SKM-1 (cell line): ENCODE measurements at regions not wholly inside any gene's neighbourhood (a gene's known extent, or its start where the extent isn't known, plus 50 kb on each side); places are given as distances from the start of the nearest gene placed in this dataset.

ENCODE experiments used
- DNase-seq: peaks from one replicate; lab custom pipeline; 2025; ENCODE audit not compliant: unreplicated experiment; lab: John Stamatoyannopoulos, UW

DNA sequence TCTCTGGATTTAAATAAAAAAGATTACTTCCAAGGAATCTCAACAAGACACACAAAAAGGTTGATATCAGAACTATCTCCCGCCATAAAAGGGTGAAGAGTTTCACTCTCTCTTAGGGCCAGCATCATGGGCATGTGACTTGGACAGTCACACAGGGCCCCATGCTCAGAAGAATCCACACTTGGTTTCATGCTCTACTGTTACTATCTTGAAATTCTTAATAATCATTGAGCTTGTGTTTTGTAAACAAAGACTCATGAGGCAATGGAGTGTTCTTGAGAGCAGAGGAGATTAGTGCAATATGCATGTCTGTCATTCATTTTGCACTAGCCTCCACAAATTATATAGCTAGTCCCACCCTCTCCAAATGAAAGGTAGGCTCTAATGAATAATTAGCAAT, 58.4 kb downstream of the HMHB1 start:
- no peak for DNase-seq

DNA sequence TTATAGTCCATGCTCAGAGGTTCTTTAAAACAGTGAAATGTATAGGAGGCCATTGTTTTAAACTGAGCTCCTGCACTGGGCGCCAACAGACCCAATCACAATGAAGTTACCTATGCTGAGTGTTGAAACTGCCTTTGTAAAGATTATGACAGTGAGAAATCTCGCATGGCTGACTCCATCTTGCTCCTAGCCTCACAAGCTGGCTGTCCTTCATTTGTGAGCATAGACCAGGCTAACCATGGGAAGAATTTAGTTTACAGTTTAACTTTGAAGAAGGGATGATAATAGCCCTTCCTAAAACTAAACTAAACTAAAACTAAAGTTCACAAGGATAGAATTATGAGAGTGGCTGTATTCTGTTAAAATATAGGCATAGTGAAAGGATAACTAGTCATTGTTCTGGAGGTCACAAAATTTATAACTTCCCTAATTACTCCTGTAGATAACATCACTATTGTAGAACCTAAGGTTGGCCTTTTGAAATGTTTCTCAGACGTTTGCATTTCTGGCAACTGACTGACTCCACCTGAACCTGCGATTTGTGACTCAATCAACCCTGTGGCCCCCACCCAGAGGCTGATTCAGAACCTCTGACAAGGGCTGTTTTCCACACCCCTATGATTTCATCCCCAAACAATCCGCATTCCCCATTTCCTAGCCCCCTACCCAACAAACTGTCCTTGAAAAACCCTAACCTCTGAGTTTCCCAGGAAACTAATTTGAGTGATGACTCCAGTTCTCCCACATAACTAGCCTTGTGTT, 59.1 kb downstream of the HMHB1 start:
- no peak for DNase-seq

DNA sequence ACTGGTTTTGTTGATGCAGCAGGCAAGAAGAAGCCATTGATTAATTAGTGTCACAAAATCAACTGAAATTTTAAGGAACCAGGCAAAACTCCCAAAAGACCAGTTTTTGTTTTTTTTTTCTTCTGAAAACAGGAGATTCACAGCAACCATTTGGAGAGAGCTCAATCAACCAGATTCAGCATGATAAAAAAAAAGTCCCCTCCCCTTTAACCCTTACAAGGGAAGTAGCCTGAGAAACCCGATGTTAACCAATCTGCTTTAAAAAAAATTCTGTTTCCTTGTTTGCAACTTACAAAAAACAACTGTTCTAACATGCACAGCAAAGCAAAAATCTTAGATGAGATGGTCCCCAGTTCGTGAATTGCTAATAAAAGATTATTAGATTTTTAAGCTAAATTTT, 59.7 kb downstream of the HMHB1 start:
- no peak for DNase-seq

DNA sequence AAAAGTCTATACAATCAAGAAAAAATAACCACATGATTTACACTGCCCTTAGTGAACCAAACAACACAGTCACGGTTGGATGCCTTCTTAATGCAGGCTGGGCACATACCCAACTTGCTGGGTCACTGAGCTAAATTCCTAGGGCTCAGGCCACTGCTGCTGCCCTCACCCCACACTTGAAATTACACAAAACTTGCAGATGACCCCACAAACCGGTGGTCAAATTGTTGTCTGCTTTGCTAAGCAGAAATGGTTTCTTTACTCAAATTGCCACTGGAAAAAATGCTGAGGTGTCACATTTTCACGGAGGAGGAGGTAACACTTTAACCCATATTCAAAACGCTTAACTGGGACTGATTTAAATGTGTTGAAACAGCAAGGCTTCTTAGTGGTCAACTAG, 62.4 kb downstream of the HMHB1 start:
- no peak for DNase-seq

DNA sequence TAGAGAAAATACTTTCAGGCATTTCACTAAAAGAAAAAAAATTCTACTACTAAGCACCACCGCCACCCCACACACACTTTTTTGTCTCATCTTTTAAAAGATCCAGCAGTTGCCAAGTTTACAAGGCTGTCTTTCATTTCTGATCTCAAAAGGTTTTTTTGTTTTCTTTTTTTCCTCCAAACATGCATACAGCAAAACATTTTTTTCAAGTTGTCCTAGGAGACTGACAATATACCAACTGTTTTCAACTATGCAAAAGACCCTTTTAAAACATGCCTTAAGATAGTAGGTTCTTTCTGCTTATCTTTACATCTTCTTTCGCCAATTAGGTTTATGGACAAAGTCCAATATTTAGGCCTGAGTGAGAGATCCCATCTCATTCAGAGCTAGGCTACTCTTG, 65.2 kb downstream of the HMHB1 start:
- DNase-seq, result no peak

DNA sequence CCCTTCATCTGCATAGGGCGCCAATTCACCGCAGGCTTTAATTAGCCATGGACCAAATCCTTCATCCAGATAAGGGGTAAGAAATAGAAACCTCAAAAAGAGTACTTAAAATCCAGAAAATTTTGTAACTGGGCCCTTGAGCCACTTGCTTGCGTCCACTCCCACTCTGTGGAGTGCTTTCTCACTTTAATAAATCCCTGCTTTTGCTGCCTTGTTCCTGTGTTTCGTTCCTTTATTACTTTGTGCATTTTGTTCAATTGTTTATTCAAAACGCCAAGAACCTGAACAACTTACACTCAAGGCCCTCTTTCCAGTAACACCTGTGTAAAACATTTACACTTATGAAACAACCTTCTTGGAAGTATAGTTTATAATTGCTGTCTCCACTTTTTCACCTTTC, 66.5 kb downstream of the HMHB1 start:
- DNase-seq, result no peak

DNA sequence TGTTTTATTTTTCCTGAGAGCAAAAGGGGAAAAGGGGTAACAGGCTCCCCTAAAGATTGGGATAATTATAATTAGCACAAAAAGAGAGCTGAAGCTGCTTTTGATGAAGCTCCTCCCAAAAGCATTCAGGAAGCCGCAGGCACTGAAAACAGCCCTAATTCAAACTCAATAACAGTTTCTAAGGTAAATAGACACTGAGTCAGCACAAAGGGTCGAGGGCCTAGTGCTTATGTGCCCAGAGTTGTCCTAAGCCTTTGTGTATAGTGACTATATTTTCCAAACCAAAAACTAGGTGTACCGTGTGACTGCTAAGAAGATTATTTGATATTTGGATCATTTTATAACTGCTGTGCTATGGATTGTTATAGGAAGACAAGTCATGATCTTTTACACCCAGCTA, 67.7 kb downstream of the HMHB1 start:
- no peak for DNase-seq

DNA sequence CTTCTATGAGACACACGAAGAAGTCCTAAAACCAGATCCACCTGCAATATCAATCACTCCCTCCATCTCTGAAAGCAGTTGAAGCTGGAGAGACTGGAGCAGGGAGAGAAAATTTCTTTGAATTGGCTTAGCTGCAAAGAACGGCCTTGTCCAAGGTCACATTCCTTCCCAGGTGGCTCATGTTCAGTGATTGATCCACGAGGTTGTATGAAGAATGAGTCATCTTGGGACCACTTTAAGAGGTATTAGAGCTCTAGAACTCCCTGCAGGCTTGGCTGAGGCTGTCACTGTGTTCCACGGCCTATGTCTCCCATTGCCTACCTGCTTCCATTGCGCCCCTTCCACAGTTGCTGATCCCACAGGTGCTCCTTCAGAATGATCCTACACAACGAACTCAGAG, 68.2 kb downstream of the HMHB1 start:
- DNase-seq, result no peak

DNA sequence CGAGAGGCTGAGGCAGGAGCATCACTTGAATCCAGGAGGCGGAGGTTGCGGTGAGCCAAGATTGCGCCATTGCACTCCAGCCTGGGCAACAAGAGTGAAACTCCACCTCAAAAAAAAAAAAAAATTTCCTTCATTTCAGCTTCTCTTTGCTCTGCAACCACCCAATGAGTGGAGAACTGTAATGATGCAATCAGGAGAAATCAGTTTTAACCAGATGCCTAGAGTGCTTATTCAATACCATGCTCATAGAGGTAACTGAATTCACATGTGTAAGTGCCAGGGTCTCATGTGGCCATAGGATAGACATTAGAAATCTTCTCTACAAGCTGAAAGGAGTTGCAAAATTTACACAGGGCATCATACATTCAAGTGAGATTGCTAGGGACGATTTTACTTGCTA, 70.6 kb downstream of the HMHB1 start:
- no peak for DNase-seq

DNA sequence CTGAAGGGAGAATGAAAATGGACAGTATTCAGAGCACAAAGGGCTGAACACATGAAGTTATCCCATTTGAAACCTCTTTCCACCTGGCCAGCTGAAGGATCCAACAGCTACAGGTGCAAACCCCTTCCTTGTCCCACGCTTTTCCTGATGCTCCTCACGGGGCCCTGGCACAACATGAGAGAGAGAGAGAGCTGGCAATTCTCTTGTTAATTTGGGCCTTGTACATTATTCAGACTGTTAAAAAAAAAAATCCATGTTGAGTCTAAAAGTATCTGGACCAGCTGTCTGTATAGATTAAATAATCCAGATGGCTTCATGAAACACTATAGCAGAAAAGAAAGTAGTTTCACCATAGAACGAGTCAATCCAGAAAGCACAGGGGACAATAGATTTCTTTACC, 74.1 kb downstream of the HMHB1 start:
- DNase-seq, result no peak

DNA sequence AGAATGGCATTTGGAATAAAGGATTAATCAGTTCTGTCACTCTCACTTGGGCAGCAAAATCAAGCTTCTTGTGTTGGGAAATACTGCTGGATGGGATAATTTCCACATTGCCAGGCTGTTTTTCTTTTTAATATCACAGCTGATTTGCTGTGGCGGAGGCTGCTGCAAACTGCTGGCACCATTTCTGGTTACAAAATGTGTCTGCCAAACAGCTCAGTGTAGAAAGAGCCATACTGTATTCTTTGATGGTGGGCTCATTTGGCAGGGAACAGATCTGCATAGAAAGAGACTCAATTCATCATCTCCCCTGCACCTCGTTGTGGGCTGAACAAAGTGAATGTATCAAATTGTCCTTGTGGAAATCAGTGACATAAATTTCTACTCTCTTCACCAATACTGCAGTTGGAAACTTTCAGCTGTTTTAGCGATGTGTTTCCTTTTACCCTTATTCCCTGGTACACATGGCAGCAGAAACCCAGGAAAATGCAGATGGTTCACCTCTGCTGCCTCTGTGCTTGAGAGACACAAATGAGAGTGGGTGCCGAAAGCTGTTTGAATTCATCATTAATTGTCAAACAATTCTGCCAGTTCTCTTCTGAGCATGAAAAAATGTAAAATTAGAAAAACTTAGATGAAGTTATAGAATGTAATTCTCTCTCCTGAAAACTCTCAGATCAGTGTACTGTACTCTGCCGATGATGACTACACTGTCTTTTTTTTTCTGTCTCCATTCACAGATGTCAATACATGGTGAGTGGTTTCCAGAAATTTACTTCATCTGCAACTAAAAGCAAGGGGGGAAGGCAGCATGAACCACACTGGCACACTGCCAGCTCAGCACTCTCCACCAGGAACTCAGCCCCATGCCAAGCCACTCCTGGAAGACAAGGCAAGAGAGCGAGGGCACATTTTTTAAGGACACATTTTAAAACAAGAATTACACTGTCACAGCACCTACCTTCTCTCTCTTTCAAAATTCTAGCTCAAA, 75.0 kb downstream of the HMHB1 start:
- DNase-seq, result no peak

DNA sequence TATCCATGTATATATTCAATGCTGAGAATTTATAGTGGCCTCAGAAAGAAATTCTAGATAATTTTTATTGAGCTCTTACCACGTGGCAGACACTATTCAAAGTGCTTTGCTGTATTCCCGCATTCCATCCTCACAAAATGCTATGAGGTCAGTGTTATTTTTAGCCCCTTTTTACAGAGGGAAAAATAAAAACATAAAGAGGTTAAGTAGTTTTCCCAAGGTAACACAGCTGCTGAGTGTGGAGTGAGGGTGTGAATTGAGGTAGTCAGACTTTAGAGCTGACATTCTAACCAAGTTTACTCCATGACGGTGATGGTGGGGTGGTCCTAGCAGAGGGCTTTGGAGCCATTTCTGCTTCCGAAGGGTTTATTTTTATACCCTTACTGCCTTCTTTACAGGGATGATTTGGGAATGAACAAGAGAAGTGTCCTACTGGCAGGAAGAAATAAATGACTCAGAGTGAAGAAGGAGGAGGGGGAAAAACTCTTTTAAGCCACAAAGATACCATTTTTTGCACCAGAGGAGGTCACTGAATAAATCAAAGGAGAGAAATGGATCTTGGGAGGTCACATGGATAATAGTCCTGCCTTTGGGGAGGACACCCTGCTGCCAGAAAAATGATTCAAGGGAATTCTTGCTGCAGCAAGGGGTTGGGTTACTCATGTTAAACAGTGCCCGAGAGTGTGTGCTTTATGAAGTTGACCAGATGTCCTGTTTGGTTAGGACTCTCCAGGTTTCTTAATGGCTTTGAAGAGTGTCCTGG, 76.1 kb downstream of the HMHB1 start:
- no peak for DNase-seq

DNA sequence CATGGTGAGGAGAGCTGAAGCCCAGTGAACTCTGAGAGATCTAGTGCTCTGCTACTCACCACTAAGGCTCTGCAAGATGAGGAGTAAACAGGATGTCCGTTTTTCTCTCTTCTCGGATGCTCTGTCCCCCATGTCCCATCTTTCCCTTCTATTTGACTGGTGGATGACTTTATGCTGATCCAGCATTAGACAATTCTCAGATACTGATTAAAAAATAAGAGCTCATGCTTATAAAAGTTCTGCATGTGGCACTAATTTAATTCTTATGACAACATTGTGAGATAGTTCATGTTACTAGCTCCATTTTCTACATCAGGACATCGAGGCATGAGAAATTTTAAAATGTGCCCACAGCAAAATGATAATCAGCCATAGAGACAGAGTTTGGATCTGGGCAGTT, 77.0 kb downstream of the HMHB1 start:
- DNase-seq, result no peak

DNA sequence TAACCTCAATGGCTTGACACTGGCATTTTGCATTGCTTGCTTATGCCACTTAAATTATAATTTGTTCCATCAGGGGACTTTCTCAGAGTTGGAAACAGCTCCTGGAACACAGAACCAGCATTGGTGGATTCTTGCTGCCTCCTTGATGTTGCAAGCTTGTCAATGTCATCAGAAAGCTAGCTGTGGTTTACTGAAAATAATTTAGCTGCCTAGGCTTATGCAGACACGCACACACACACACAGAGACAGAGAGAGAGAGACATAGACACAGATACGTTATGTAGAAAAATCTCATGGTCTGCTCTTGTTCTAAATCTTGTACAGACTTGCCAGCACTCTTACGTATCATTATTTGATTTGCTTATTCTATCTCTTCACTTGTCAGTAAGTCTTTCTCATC, 78.0 kb downstream of the HMHB1 start:
- no peak for DNase-seq

DNA sequence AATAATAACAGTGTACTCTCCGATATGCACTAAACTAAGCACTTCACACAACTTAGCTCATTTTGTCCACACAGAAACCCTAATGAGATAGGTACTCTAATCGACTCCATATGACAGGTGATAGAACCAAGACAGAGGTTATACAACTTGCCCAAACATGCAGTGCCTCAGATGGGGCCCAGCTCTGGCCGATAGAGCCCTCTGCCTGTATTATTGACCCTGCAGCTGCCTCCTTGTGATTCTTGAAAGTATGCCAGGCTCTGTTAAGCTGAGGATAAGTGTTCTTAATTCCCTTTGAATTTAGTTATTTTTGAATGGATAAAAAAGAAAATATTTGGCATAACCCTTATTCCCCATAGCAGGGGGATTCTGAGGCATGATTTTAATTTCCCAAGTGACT, 78.5 kb downstream of the HMHB1 start:
- DNase-seq, result no peak

DNA sequence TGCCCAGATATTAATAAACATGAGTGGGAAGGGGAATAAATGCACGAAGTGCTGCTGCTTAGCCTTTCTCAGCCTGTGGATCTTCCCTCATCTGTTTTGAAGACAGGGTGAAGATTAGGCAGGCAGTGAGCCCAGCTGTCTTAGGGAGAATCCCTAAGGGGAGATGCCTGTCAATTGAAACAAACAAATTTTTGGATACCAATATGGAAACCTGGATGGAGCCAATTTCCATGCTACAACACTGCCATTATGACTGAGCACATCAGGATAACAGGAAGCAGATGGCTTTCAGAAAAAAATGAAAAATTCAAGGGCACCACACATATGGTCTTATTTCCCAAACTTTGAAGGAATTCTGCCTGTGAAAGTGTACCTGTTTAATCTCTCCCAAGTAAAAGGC, 80.3 kb downstream of the HMHB1 start:
- no peak for DNase-seq

DNA sequence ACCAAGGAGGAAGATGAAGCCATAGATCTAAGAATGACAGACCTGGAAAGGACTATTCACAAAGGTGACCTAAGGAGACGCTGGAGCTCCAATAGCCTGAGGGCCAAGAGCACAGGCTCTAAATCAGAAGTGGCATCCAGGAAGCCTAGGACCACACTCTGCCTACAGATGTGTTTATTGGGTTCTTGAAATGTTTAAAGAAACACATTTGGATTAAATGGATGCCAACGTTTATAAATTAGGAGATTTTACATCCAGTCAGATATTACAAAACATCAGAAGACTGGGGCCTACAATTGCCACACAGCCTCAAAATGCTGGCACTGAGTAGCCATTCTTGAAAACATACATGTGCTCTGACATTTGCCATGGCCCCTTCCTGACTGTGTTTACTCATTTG, 80.9 kb downstream of the HMHB1 start:
- no peak for DNase-seq

DNA sequence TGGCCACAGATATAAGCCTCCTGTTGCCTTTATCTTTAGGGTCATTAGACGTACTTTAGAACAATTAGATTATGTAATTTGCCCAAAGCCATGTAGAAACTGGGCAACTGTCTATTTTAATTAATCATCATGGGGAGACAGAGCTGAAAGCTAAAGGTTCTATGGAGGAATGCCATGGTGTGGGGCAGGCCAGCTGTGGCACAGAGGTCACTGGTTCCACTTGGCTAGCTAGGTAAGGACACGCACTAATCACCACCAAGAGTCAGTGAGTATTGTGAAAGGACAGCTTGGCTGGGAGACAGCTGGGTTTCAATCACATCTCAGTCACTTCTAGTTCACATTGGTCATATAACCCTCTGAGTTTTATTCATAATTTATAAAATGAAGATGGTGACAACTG, 81.7 kb downstream of the HMHB1 start:
- no peak for DNase-seq

DNA sequence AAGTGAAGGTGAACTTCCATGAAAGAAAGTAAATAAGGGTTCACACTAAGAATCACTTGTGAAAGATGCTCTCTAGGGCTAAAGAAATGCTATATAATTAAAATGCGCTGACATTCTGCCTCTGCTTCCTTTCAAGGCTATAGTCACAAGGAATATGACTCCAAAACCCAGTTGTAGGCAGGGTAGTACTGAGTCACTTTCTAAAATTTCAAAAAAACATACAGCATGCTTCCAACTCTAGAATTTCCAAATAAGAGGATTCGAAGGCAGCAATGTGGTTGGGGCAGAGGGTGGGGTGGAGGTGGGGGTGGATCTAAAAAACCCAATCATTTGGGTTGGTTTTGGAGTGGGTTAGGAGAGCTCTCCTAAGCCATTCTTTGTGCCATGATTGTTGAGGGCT, 84.6 kb downstream of the HMHB1 start:
- DNase-seq, result no peak

DNA sequence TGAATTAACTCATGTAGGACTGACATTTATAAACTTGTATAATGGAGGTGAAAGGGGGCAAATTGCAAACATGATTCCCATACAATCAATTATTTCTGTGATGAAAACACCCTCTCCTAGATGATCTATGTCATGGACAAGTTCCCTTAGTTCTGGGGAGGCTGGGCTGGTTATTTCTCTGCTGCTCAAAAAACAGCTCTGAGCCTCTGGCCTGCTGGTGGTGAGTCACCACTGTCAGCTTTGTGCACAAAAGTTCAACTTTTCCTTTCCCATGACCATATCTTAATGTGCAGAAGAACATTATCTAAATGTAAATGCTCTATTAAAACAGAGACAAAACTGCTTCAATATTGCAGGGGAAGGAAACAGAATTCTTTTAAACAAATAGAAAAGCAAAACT, 85.0 kb downstream of the HMHB1 start:
- DNase-seq, result no peak

DNA sequence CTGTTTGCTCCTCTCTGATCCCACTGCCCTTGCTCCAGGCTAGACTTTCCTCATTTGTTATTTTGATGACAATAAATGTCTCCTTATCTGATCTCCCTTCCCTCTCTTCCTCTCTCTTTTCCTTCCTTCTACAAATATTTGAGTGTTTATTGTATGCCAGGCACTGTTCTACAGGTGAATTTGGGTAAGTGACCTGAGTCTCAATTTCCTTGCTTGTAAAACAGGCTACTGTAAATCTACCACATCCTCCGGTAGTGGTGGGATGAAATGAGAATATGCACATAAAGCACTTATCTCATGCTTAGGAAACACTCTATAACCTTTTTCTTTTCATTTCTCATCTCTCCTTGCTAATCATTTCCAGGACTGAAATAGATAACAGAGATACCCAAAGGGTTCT, 86.4 kb downstream of the HMHB1 start:
- DNase-seq, result no peak
